PC-9 (cell line): ENCODE measurements at regions not wholly inside any gene's neighbourhood (a gene's known extent, or its start where the extent isn't known, plus 50 kb on each side); places are given as distances from the start of the nearest gene placed in this dataset.

Experiments
- EZH2 ChIP-seq: fragments of 200-600 bp; sonication (generic); IDR thresholded peaks from 2 replicates; pipeline ENCODE4 v1.8.0; 2017; ENCODE audit warnings: antibody characterized with exemption, low read depth
- TF ChIP-seq, protein P1 (sequence below): fragments of 200-600 bp; sonication (generic); conservative IDR thresholded peaks from 2 replicates; pipeline ENCODE4 v1.6.1; 2017; ENCODE audit warnings: mixed run types, antibody characterized with exemption, mild to moderate bottlenecking, moderate library complexity

DNA sequence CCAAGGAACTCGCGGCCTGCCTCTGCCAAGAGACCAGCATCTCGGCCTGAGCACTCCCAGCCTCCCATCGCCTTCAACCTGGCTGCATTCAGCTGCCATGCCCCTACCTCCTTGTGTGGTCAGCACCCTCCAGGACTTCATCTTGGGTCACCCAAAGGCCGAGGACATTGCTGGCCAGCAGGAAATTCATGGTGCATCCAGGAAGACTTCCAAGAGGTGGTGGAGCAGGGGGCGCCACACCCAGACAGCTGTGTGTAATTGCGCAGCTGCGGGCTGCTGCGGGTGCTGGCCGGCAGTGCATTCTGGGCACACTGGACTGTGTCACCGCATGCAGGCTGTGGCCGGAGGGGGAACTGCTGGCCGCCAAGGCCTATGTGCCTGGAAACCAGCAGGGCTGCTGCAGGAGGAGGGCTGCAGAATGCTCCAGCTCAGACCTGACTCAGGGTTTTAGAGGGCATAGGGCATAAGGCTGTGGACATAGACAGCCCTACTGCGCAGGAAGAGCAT, 164.3 kb upstream of the TUBA3C start:
- TF ChIP-seq, protein P1, sequence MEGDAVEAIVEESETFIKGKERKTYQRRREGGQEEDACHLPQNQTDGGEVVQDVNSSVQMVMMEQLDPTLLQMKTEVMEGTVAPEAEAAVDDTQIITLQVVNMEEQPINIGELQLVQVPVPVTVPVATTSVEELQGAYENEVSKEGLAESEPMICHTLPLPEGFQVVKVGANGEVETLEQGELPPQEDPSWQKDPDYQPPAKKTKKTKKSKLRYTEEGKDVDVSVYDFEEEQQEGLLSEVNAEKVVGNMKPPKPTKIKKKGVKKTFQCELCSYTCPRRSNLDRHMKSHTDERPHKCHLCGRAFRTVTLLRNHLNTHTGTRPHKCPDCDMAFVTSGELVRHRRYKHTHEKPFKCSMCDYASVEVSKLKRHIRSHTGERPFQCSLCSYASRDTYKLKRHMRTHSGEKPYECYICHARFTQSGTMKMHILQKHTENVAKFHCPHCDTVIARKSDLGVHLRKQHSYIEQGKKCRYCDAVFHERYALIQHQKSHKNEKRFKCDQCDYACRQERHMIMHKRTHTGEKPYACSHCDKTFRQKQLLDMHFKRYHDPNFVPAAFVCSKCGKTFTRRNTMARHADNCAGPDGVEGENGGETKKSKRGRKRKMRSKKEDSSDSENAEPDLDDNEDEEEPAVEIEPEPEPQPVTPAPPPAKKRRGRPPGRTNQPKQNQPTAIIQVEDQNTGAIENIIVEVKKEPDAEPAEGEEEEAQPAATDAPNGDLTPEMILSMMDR: no peak
- no peak for TF ChIP-seq EZH2
